GM23248 (cell line): ENCODE measurements at regions not wholly inside any gene's neighbourhood (a gene's known extent, or its start where the extent isn't known, plus 50 kb on each side); places are given as distances from the start of the nearest gene placed in this dataset.

Source experiments
- DNase-seq: peaks from one replicate; pipeline ENCODE4 v3.0.0-alpha.2; 2015
- H2AFZ ChIP-seq: fragments of 200-600 bp; sonication (generic); 2 replicates; pipeline ENCODE4 v1.6.1; 2016; ENCODE audit warnings: antibody characterized with exemption
- H3F3A ChIP-seq: fragments of 200-600 bp; sonication (generic); 2 replicates; pipeline ENCODE4 v1.6.1; 2016; ENCODE audit warnings: mild to moderate bottlenecking, antibody characterized with exemption, mixed run types; ENCODE audit not compliant: insufficient read depth
- H3K27ac ChIP-seq: fragments of 200-600 bp; sonication (generic); 2 replicates; pipeline ENCODE4 v1.5.1; 2016; ENCODE audit warnings: mild to moderate bottlenecking
- H3K27me3 ChIP-seq: fragments of 200-600 bp; sonication (generic); replicated peaks from 2 replicates; pipeline ENCODE4 v1.6.1; 2016; ENCODE audit warnings: mild to moderate bottlenecking; ENCODE audit not compliant: insufficient read depth
- H3K36me3 ChIP-seq: fragments of 200-600 bp; sonication (generic); 2 replicates; pipeline ENCODE4 v1.6.1; 2016; ENCODE audit warnings: low read depth, mild to moderate bottlenecking
- H3K4me1 ChIP-seq: fragments of 200-600 bp; sonication (generic); 2 replicates; pipeline ENCODE4 v1.6.1; 2016; ENCODE audit warnings: mild to moderate bottlenecking; ENCODE audit not compliant: insufficient read depth
- H3K4me2 ChIP-seq: fragments of 200-600 bp; sonication (generic); one replicate; pipeline ENCODE4 v1.6.1; 2016; ENCODE audit warnings: mild to moderate bottlenecking; ENCODE audit not compliant: unreplicated experiment
- H3K4me3 ChIP-seq: fragments of 200-600 bp; sonication (generic); 2 replicates; pipeline ENCODE4 v1.5.1; 2016; ENCODE audit warnings: mild to moderate bottlenecking
- H3K79me2 ChIP-seq: fragments of 200-600 bp; sonication (generic); 2 replicates; pipeline ENCODE4 v1.6.1; 2016; ENCODE audit warnings: mild to moderate bottlenecking; ENCODE audit not compliant: insufficient read depth
- H3K9ac ChIP-seq: fragments of 200-600 bp; sonication (generic); 2 replicates; pipeline ENCODE4 v1.6.1; 2016; ENCODE audit warnings: mild to moderate bottlenecking
- H3K9me2 ChIP-seq: fragments of 200-600 bp; sonication (generic); 2 replicates; pipeline ENCODE4 v1.6.1; 2016; ENCODE audit warnings: mixed run types, mild to moderate bottlenecking, moderate library complexity; ENCODE audit not compliant: insufficient read depth
- H3K9me3 ChIP-seq: fragments of 200-600 bp; sonication (generic); one replicate; pipeline ENCODE4 v1.6.1; 2017; ENCODE audit warnings: low read depth
- H4K20me1 ChIP-seq: fragments of 200-600 bp; sonication (generic); 2 replicates; pipeline ENCODE4 v1.6.0; 2016; ENCODE audit not compliant: insufficient read depth
- EZH2 ChIP-seq: fragments of 200-600 bp; sonication (generic); IDR thresholded peaks from 2 replicates; pipeline ENCODE4 v1.6.1; 2018; ENCODE audit warnings: antibody characterized with exemption, mild to moderate bottlenecking; ENCODE audit not compliant: insufficient read depth, poor library complexity, severe bottlenecking
- EZH2phosphoT487 ChIP-seq: fragments of 200-600 bp; sonication (generic); IDR thresholded peaks from 2 replicates; pipeline ENCODE4 v1.6.1; 2018; ENCODE audit warnings: antibody characterized with exemption, moderate library complexity, mild to moderate bottlenecking, low read depth; ENCODE audit not compliant: insufficient read depth
- WGBS, 2 experiments: methylation state at CpG; one replicate each; pipeline ENCODE4 v1.1.6; 2015 to 2017; ENCODE audit warnings: low lambda C conversion rate in 2 of 2, low coverage in 1 of 2; ENCODE audit errors: missing lambda C conversion rate in 2 of 2; 5-methylcytosine and 5-hydroxymethylcytosine counted together
- in situ Hi-C: fragments of 300-500 bp; cut with MboI; formaldehyde crosslinking; loops from 2 replicates; pipeline ENCODE4 v1.15.0; 2020

DNA sequence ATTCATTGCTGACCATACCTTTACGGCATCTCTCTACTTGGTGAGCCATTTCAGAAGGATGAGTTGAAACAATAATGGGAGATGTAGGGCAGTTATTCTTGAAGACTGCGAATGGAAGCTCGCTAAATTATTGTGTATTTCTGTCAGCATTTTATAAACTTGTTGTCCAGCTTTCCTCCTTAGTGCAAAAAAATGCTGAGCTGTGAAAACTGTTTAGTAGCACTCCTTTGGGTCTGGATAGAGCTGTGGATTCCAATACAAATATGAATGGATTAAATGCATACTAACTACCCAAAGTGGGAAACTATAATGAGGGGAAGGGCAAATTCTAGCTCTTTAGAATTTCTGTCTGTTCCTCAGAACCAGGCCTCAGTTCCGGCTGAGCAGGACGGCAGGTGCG lies 461.6 kb downstream of the TXNL1 start:
- Histone ChIP-seq H3K9me2 (no peaks in the 10 kb centered on the region), H3K79me2 (no peaks in the 10 kb centered on the region), H3K4me1 (no peaks in the 10 kb centered on the region), H4K20me1 (no peaks in the 10 kb centered on the region), H3K9ac (no peak overlapping the region), H3K4me2 (no peak overlapping the region), H3K9me3 (no peaks in the 10 kb centered on the region), H3K36me3 (no peaks in the 10 kb centered on the region), H2AFZ (no peak overlapping the region), H3K27ac (no peak overlapping the region), H3F3A (no peaks in the 10 kb centered on the region; the same call in 1 of the 2 replicates), H3K27me3 (no peaks in the 10 kb centered on the region), H3K4me3 (no peak overlapping the region)
- WGBS, 2 experiments = 95 to 98% methylated on average over 6 of the region's 6 CpGs
- TF ChIP-seq EZH2phosphoT487 (no peak), EZH2 (no peak)
- in situ Hi-C loops = no loop called here
- no peak for DNase-seq

DNA sequence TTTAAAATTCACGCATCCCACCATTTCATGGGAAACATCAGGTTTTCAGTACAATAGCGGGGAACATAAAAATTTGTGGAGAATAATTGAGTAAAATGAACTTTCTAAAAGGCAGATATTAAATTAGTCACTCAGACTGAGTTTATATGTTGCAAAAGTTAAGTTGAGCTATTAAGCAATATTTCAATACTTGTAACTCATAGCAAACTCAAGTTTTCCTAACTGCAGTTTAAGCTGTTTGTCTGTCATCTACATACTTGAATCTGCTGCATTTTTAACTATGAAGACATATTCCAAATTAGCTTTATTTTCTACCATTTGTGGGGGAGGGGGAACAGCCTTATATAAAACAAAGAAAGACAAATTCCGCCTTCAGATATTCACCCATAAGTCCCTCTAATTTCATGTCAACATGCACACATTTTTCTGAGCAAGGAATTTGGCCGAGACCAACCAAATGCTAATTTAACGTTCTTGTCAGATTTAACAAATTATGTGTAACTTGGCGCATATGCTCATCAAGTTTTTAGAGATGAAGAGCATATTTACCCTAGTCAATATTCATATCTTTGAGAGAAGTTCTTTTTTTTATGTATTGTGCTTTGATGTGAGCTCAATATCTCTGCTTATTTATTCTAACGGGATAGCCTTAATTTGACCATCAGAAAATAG lies 462.9 kb downstream of the TXNL1 start:
- no peak overlapping the region for H3K4me2 ChIP-seq

DNA sequence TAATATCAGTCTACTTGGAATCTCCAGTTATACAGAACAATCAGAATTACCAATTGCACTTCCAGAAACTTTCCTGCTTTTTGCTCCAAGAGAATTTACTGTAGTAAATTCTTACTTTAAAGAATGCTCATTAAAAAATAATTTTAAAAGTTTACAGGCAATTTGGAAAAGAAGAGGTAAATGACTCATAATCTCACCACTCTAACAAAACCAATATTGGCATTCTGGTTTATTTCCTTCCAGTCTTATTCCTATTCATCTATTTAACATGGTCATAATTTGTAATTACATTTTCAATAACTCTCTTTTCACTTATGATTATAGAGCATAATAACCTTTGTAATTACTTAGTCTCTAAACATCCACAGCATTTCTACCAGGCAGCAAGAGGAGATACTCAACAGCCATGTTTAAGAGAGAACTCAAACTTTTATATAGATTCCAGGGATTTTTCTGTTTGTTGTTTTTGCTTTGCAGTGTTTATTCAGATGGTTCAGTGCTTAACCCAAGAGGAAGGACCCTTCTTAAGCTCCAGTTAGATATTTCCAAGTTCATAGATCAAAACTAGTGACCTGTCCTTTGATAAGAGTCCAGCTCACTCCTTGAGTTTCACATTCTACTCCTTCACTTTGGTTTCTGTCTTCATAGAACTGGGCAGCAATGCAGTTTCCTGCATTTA lies 464.7 kb downstream of the TXNL1 start:
- Histone ChIP-seq H3K27ac (no peak overlapping the region), H3K36me3 (no peaks in the 10 kb centered on the region), H3K9me3 (no peaks in the 10 kb centered on the region), H4K20me1 (no peaks in the 10 kb centered on the region), H3K9me2 (no peaks in the 10 kb centered on the region), H3K79me2 (no peaks in the 10 kb centered on the region), H3K27me3 (no peaks in the 10 kb centered on the region), H3K9ac (no peak overlapping the region), H3K4me3 (no peak overlapping the region), H2AFZ (no peak overlapping the region), H3K4me2 (no peak overlapping the region), H3F3A (peaks cover under 1% of the 10 kb centered on the region; the same call in 1 of the 2 replicates), H3K4me1 (peaks cover 12% of the 10 kb centered on the region)
- TF ChIP-seq EZH2 (no peak), EZH2phosphoT487 (no peak)
- in situ Hi-C loops = no loop called here
- no peak for DNase-seq

More for the DNA sequence above, 462.9 kb downstream of the TXNL1 start:
- no peaks in the 10 kb centered on the region for H3K9me2 ChIP-seq
- no peaks in the 10 kb centered on the region for H3K9me3 ChIP-seq
- H3K9ac ChIP-seq = no peak overlapping the region
- no peak overlapping the region for H3K4me3 ChIP-seq
- H3K36me3 ChIP-seq = no peaks in the 10 kb centered on the region
- TF ChIP-seq EZH2phosphoT487 = no peak
- no peak for TF ChIP-seq EZH2
- peak; percentile 51 for DNase-seq
- H4K20me1 ChIP-seq = no peaks in the 10 kb centered on the region
- H3K79me2 ChIP-seq = no peaks in the 10 kb centered on the region
- in situ Hi-C loops = no loop called here
- H3K27me3 ChIP-seq = no peaks in the 10 kb centered on the region
- H3K4me1 ChIP-seq = no peaks in the 10 kb centered on the region
- WGBS, 2 experiments = 61 to 68% methylated on average over 7 of the region's 7 CpGs
- H3F3A ChIP-seq = no peaks in the 10 kb centered on the region; the same call in 1 of the 2 replicates
- no peak overlapping the region for H3K27ac ChIP-seq
- H2AFZ ChIP-seq = no peak overlapping the region

DNA sequence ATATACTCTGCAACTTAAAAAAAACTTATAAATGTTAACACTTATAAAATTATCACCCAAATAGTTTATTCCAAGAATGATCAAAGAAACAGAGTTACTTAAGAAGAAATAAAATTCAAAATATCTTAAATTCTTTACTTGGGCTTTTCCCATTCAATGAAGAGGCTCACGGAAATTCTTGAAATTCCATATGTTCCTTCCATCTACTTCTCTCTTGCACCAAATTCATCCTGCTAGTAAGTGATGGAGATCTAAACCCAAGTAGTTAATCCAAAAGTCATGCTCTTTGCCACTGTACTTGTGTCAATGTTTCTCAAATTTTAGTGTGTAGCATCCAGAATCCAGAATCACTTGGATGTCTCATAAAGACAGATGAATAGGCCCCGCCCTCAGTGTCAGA lies 465.9 kb downstream of the TXNL1 start:
- peaks cover 12% of the 10 kb centered on the region for H3F3A ChIP-seq
- peaks cover 22% of the 10 kb centered on the region for H3K4me1 ChIP-seq
- H3K36me3 ChIP-seq = no peaks in the 10 kb centered on the region
- no peak overlapping the region for H3K4me3 ChIP-seq
- H3K9me3 ChIP-seq = no peaks in the 10 kb centered on the region
- 87 to 90% methylated on average over 2 of the region's 2 CpGs for WGBS, 2 experiments
- no peak overlapping the region for H3K4me2 ChIP-seq
- no peak for DNase-seq
- in situ Hi-C loops = no loop called here
- H3K9me2 ChIP-seq = no peaks in the 10 kb centered on the region
- H3K27me3 ChIP-seq = no peaks in the 10 kb centered on the region
- no peaks in the 10 kb centered on the region for H4K20me1 ChIP-seq
- H3K27ac ChIP-seq = no peak overlapping the region
- H3K79me2 ChIP-seq = no peaks in the 10 kb centered on the region
- H2AFZ ChIP-seq = no peak overlapping the region
- TF ChIP-seq EZH2phosphoT487 (no peak), EZH2 (no peak)
- H3K9ac ChIP-seq = no peak overlapping the region
